IMR-90 (cell line): ENCODE measurements at regions not wholly inside any gene's neighbourhood (a gene's known extent, or its start where the extent isn't known, plus 50 kb on each side); places are given as distances from the start of the nearest gene placed in this dataset.

Experiments used
- BHLHE40 ChIP-seq: fragments of 150-350 bp; IDR thresholded peaks from 2 replicates; pipeline ENCODE4 v1.6.1; 2016; ENCODE audit warnings: mild to moderate bottlenecking, low read depth, low read length
- CEBPB ChIP-seq: IDR thresholded peaks from 2 replicates; pipeline ENCODE4 v1.6.1; 2012; ENCODE audit warnings: low read depth, low read length, improper control_type of control experiment
- MAFK ChIP-seq: IDR thresholded peaks from 2 replicates; pipeline ENCODE4 v1.6.1; 2012; ENCODE audit warnings: low read depth, low read length, improper control_type of control experiment
- MXI1 ChIP-seq: IDR thresholded peaks from 2 replicates; pipeline ENCODE4 v1.6.1; 2012; ENCODE audit warnings: low read depth, mild to moderate bottlenecking, low read length, moderate library complexity, borderline replicate concordance
- POLR2A ChIP-seq: IDR thresholded peaks from 2 replicates; pipeline ENCODE4 v1.6.1; 2012; ENCODE audit warnings: mild to moderate bottlenecking, low read depth, low read length
- RAD21 ChIP-seq: IDR thresholded peaks from 2 replicates; pipeline ENCODE4 v1.6.1; 2012; ENCODE audit warnings: low read length, improper control_type of control experiment
- RCOR1 ChIP-seq: IDR thresholded peaks from 2 replicates; pipeline ENCODE4 v1.6.1; 2012; ENCODE audit warnings: mild to moderate bottlenecking, low read length, improper control_type of control experiment; ENCODE audit not compliant: insufficient replicate concordance
- RFX5 ChIP-seq: IDR thresholded peaks from 2 replicates; pipeline ENCODE4 v1.8.0; 2012; ENCODE audit warnings: low read depth, mild to moderate bottlenecking, low read length, moderate library complexity
- SMC3 ChIP-seq: fragments of 150-350 bp; IDR thresholded peaks from 2 replicates; pipeline ENCODE4 v1.6.1; 2016; ENCODE audit warnings: low read depth, mild to moderate bottlenecking, antibody characterized with exemption, low read length, moderate library complexity
- TF ChIP-seq, protein P1 (sequence below): fragments of 150-350 bp; IDR thresholded peaks from 2 replicates; pipeline ENCODE4 v1.6.1; 2017; ENCODE audit warnings: mild to moderate bottlenecking, antibody characterized with exemption, low read length, low read depth
- TF ChIP-seq, protein P2 (sequence below): conservative IDR thresholded peaks from 2 replicates; pipeline ENCODE4 v1.5.1; 2012; ENCODE audit warnings: mild to moderate bottlenecking, low read depth, low read length, improper control_type of control experiment
- TF ChIP-seq, protein P3 (sequence below): fragments of 150-350 bp; IDR thresholded peaks from 2 replicates; pipeline ENCODE4 v1.6.1; 2016; ENCODE audit warnings: low read depth, mild to moderate bottlenecking, low read length, moderate library complexity, borderline replicate concordance

- TF ChIP-seq SMC3 (no peak), POLR2A (no peak), RCOR1 (no peak), RAD21 (no peak), MXI1 (no peak), MAFK (no peak), CEBPB (peak; percentile 70), RFX5 (no peak), BHLHE40 (no peak)
- TF ChIP-seq, protein P1, sequence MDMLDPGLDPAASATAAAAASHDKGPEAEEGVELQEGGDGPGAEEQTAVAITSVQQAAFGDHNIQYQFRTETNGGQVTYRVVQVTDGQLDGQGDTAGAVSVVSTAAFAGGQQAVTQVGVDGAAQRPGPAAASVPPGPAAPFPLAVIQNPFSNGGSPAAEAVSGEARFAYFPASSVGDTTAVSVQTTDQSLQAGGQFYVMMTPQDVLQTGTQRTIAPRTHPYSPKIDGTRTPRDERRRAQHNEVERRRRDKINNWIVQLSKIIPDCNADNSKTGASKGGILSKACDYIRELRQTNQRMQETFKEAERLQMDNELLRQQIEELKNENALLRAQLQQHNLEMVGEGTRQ = no peak
- TF ChIP-seq, protein P2, sequence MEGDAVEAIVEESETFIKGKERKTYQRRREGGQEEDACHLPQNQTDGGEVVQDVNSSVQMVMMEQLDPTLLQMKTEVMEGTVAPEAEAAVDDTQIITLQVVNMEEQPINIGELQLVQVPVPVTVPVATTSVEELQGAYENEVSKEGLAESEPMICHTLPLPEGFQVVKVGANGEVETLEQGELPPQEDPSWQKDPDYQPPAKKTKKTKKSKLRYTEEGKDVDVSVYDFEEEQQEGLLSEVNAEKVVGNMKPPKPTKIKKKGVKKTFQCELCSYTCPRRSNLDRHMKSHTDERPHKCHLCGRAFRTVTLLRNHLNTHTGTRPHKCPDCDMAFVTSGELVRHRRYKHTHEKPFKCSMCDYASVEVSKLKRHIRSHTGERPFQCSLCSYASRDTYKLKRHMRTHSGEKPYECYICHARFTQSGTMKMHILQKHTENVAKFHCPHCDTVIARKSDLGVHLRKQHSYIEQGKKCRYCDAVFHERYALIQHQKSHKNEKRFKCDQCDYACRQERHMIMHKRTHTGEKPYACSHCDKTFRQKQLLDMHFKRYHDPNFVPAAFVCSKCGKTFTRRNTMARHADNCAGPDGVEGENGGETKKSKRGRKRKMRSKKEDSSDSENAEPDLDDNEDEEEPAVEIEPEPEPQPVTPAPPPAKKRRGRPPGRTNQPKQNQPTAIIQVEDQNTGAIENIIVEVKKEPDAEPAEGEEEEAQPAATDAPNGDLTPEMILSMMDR = no peak
- TF ChIP-seq, protein P3, sequence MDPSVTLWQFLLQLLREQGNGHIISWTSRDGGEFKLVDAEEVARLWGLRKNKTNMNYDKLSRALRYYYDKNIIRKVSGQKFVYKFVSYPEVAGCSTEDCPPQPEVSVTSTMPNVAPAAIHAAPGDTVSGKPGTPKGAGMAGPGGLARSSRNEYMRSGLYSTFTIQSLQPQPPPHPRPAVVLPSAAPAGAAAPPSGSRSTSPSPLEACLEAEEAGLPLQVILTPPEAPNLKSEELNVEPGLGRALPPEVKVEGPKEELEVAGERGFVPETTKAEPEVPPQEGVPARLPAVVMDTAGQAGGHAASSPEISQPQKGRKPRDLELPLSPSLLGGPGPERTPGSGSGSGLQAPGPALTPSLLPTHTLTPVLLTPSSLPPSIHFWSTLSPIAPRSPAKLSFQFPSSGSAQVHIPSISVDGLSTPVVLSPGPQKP = no peak
These were observed 170.4 kb upstream of the NR5A2 start for GRCh38 chr1:199857108-199857507.
